WTC11 (cell line): ENCODE measurements at regions not wholly inside any gene's neighbourhood (a gene's known extent, or its start where the extent isn't known, plus 50 kb on each side); places are given as distances from the start of the nearest gene placed in this dataset.

Experiments used
- ATAC-seq: fragments of 200-7000 bp; cut with Tn5 transposase; 2 replicates; pipeline ENCODE4 v1.10.0; 2021; ENCODE audit warnings: mild to moderate bottlenecking, moderate library complexity
- CTCF ChIA-PET: fragments of 300-600 bp; sonication (Branson Sonifier 250); formaldehyde crosslinking; loops from one replicate; lab custom pipeline; 2021; ENCODE audit warnings: antibody characterized with exemption; lab: Charles Lee
- POLR2A ChIA-PET: fragments of 350-600 bp; sonication (Branson Sonifier 250); formaldehyde crosslinking; loops from one replicate; lab custom pipeline; 2021; ENCODE audit warnings: antibody characterized with exemption; lab: Charles Lee
- DNase-seq: peaks from one replicate; pipeline ENCODE4 v3.0.0; 2021; ENCODE audit warnings: low spot score
- H3K27ac Mint-ChIP-seq: 2 replicates; pipeline ENCODE4 v1.8.0; 2021; ENCODE audit warnings: mixed read lengths
- H3K27me3 Mint-ChIP-seq: 2 replicates; pipeline ENCODE4 v1.8.0; 2021; ENCODE audit warnings: low read depth, mild to moderate bottlenecking, moderate library complexity, mixed read lengths
- H3K36me3 Mint-ChIP-seq: 2 replicates; pipeline ENCODE4 v1.8.0; 2021; ENCODE audit warnings: mixed read lengths
- H3K4me1 Mint-ChIP-seq: 2 replicates; pipeline ENCODE4 v1.8.0; 2022; ENCODE audit warnings: mixed read lengths
- H3K4me3 Mint-ChIP-seq: 2 replicates; pipeline ENCODE4 v1.8.0; 2021; ENCODE audit warnings: mild to moderate bottlenecking, moderate library complexity, mixed read lengths
- H3K9me3 Mint-ChIP-seq: 2 replicates; pipeline ENCODE4 v1.8.0; 2021; ENCODE audit warnings: mixed read lengths
- EMX1 ChIP-seq: fragments of 250-450 bp; sonication (Bioruptor Pico); IDR thresholded peaks from 2 replicates; pipeline ENCODE4 v1.8.0; 2021; ENCODE audit warnings: mild to moderate bottlenecking
- FOXJ3 ChIP-seq: sonication (generic); formaldehyde crosslinking; IDR thresholded peaks from 2 replicates; pipeline ENCODE4 v1.9.0; 2021; ENCODE audit warnings: missing genetic modification reagents, mild to moderate bottlenecking, borderline replicate concordance
- GABPB1 ChIP-seq: sonication (generic); formaldehyde crosslinking; IDR thresholded peaks from 2 replicates; pipeline ENCODE4 v1.8.1; 2023; ENCODE audit warnings: mild to moderate bottlenecking, missing genetic modification reagents
- GTF2I ChIP-seq: fragments of 250-450 bp; sonication (Bioruptor Pico); conservative IDR thresholded peaks from 2 replicates; pipeline ENCODE4 v1.4.0; 2021; ENCODE audit warnings: mild to moderate bottlenecking
- HMGA2 ChIP-seq: fragments of 250-450 bp; sonication (Bioruptor Pico); IDR thresholded peaks from 2 replicates; pipeline ENCODE4 v1.4.0; 2021; ENCODE audit warnings: mild to moderate bottlenecking, moderate library complexity
- IRF2 ChIP-seq: sonication (generic); formaldehyde crosslinking; IDR thresholded peaks from 2 replicates; pipeline ENCODE4 v1.8.0; 2022; ENCODE audit warnings: low read depth, missing genetic modification reagents, borderline replicate concordance
- NFATC4 ChIP-seq: fragments of 250-450 bp; sonication (Bioruptor Pico); IDR thresholded peaks from 2 replicates; pipeline ENCODE4 v1.9.0; 2021; ENCODE audit warnings: mild to moderate bottlenecking
- NFYB ChIP-seq: sonication (generic); formaldehyde crosslinking; conservative IDR thresholded peaks from 2 replicates; pipeline ENCODE4 v1.8.0; 2022; ENCODE audit warnings: low read depth, missing genetic modification reagents
- TEAD4 ChIP-seq: sonication (generic); formaldehyde crosslinking; IDR thresholded peaks from 2 replicates; pipeline ENCODE4 v1.8.0; 2022; ENCODE audit warnings: mild to moderate bottlenecking, missing genetic modification reagents
- ZNF232 ChIP-seq: sonication (generic); formaldehyde crosslinking; IDR thresholded peaks from 2 replicates; pipeline ENCODE4 v1.8.0; 2022; ENCODE audit warnings: mild to moderate bottlenecking, missing genetic modification reagents
- ZNF263 ChIP-seq: sonication (generic); formaldehyde crosslinking; IDR thresholded peaks from 2 replicates; pipeline ENCODE4 v1.8.1; 2022; ENCODE audit warnings: low read depth, mild to moderate bottlenecking, moderate library complexity, missing genetic modification reagents
- TF ChIP-seq, protein P1 (sequence below): sonication (generic); formaldehyde crosslinking; IDR thresholded peaks from 2 replicates; pipeline ENCODE4 v1.8.0; 2023; ENCODE audit warnings: missing genetic modification reagents, mild to moderate bottlenecking, borderline replicate concordance
- TF ChIP-seq, protein P2 (sequence below): sonication (generic); formaldehyde crosslinking; conservative IDR thresholded peaks from 2 replicates; pipeline ENCODE4 v1.8.1; 2023; ENCODE audit warnings: mild to moderate bottlenecking, low read depth, missing genetic modification reagents, moderate library complexity
- TF ChIP-seq, protein P3 (sequence below): sonication (generic); formaldehyde crosslinking; IDR thresholded peaks from 2 replicates; pipeline ENCODE4 v1.8.1; 2022; ENCODE audit warnings: mild to moderate bottlenecking, moderate library complexity, missing genetic modification reagents
- TF ChIP-seq, protein P4 (sequence below): fragments of 250-450 bp; sonication (Bioruptor Pico); IDR thresholded peaks from 2 replicates; pipeline ENCODE4 v1.8.0; 2021; ENCODE audit warnings: mild to moderate bottlenecking
- TF ChIP-seq, protein P5 (sequence below): sonication (generic); formaldehyde crosslinking; IDR thresholded peaks from 2 replicates; pipeline ENCODE4 v1.8.1; 2022; ENCODE audit warnings: missing genetic modification reagents, borderline replicate concordance
- TF ChIP-seq, protein P6 (sequence below): sonication (generic); formaldehyde crosslinking; conservative IDR thresholded peaks from 2 replicates; pipeline ENCODE4 v1.8.1; 2022; ENCODE audit warnings: mild to moderate bottlenecking, missing genetic modification reagents
- TF ChIP-seq, protein P7 (sequence below): fragments of 250-450 bp; sonication (Bioruptor Pico); IDR thresholded peaks from 2 replicates; pipeline ENCODE4 v1.9.0; 2021; ENCODE audit warnings: mild to moderate bottlenecking, borderline replicate concordance
- TF ChIP-seq, protein P8 (sequence below): fragments of 250-450 bp; sonication (Bioruptor Pico); IDR thresholded peaks from 2 replicates; pipeline ENCODE4 v1.9.0; 2021; ENCODE audit warnings: moderate library complexity, mild to moderate bottlenecking, inconsistent platforms, borderline replicate concordance

DNA sequence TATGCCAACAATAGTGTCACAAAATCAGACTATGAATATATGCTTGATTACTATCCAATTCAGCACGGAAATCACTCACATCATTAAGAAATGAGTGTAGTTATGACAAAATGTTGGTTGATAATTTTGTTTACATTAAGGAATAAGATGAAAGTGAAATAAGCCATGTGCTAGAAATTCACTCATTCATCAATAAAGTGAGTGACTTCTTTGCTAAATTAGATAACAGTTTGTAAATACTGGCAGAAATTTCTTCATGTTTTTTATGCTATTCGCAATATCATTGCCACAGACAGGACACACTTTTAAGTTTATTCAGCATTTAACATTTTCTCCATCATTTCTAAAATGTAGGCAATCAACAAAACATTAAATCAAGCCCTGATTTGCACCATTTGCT, 147.5 kb upstream of the FSCB start (continued):
- TF ChIP-seq, protein P1, sequence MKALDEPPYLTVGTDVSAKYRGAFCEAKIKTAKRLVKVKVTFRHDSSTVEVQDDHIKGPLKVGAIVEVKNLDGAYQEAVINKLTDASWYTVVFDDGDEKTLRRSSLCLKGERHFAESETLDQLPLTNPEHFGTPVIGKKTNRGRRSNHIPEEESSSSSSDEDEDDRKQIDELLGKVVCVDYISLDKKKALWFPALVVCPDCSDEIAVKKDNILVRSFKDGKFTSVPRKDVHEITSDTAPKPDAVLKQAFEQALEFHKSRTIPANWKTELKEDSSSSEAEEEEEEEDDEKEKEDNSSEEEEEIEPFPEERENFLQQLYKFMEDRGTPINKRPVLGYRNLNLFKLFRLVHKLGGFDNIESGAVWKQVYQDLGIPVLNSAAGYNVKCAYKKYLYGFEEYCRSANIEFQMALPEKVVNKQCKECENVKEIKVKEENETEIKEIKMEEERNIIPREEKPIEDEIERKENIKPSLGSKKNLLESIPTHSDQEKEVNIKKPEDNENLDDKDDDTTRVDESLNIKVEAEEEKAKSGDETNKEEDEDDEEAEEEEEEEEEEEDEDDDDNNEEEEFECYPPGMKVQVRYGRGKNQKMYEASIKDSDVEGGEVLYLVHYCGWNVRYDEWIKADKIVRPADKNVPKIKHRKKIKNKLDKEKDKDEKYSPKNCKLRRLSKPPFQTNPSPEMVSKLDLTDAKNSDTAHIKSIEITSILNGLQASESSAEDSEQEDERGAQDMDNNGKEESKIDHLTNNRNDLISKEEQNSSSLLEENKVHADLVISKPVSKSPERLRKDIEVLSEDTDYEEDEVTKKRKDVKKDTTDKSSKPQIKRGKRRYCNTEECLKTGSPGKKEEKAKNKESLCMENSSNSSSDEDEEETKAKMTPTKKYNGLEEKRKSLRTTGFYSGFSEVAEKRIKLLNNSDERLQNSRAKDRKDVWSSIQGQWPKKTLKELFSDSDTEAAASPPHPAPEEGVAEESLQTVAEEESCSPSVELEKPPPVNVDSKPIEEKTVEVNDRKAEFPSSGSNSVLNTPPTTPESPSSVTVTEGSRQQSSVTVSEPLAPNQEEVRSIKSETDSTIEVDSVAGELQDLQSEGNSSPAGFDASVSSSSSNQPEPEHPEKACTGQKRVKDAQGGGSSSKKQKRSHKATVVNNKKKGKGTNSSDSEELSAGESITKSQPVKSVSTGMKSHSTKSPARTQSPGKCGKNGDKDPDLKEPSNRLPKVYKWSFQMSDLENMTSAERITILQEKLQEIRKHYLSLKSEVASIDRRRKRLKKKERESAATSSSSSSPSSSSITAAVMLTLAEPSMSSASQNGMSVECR, result no peak
- TF ChIP-seq TEAD4 (CRISPR knock-in tag), result no peak
- TF ChIP-seq GABPB1 (CRISPR knock-in tag), result no peak
- TF ChIP-seq, protein P2, sequence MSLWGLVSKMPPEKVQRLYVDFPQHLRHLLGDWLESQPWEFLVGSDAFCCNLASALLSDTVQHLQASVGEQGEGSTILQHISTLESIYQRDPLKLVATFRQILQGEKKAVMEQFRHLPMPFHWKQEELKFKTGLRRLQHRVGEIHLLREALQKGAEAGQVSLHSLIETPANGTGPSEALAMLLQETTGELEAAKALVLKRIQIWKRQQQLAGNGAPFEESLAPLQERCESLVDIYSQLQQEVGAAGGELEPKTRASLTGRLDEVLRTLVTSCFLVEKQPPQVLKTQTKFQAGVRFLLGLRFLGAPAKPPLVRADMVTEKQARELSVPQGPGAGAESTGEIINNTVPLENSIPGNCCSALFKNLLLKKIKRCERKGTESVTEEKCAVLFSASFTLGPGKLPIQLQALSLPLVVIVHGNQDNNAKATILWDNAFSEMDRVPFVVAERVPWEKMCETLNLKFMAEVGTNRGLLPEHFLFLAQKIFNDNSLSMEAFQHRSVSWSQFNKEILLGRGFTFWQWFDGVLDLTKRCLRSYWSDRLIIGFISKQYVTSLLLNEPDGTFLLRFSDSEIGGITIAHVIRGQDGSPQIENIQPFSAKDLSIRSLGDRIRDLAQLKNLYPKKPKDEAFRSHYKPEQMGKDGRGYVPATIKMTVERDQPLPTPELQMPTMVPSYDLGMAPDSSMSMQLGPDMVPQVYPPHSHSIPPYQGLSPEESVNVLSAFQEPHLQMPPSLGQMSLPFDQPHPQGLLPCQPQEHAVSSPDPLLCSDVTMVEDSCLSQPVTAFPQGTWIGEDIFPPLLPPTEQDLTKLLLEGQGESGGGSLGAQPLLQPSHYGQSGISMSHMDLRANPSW (CRISPR knock-in tag), result no peak
- TF ChIP-seq HMGA2, result no peak
- TF ChIP-seq, protein P3, sequence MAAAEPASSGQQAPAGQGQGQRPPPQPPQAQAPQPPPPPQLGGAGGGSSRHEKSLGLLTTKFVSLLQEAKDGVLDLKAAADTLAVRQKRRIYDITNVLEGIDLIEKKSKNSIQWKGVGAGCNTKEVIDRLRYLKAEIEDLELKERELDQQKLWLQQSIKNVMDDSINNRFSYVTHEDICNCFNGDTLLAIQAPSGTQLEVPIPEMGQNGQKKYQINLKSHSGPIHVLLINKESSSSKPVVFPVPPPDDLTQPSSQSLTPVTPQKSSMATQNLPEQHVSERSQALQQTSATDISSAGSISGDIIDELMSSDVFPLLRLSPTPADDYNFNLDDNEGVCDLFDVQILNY, result no peak

DNA sequence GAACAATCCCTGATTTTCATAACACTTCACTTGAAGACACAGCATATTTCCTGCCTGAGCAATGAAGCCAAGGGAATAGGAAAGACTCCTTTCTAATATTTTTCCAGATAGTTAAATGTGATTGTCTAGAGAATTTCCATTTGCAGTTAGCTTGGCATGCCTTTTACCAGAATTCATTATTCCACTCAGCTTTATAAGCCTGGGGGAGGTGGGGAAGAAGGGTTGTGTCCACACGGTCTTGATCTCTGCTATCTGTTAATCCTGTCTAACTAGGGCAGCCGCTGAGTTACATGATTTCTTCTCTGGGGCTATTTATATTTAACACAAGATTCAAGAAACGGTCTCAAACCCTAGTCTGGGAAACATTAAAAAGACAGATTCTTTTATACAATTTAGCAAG, 146.6 kb upstream of the FSCB start:
- TF ChIP-seq, protein P4, sequence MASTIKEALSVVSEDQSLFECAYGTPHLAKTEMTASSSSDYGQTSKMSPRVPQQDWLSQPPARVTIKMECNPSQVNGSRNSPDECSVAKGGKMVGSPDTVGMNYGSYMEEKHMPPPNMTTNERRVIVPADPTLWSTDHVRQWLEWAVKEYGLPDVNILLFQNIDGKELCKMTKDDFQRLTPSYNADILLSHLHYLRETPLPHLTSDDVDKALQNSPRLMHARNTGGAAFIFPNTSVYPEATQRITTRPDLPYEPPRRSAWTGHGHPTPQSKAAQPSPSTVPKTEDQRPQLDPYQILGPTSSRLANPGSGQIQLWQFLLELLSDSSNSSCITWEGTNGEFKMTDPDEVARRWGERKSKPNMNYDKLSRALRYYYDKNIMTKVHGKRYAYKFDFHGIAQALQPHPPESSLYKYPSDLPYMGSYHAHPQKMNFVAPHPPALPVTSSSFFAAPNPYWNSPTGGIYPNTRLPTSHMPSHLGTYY (CRISPR knock-in tag), result no peak
- TF ChIP-seq, protein P5, sequence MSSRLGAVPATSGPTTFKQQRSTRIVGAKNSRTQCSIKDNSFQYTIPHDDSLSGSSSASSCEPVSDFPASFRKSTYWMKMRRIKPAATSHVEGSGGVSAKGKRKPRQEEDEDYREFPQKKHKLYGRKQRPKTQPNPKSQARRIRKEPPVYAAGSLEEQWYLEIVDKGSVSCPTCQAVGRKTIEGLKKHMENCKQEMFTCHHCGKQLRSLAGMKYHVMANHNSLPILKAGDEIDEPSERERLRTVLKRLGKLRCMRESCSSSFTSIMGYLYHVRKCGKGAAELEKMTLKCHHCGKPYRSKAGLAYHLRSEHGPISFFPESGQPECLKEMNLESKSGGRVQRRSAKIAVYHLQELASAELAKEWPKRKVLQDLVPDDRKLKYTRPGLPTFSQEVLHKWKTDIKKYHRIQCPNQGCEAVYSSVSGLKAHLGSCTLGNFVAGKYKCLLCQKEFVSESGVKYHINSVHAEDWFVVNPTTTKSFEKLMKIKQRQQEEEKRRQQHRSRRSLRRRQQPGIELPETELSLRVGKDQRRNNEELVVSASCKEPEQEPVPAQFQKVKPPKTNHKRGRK, result no peak
- TF ChIP-seq, protein P6, sequence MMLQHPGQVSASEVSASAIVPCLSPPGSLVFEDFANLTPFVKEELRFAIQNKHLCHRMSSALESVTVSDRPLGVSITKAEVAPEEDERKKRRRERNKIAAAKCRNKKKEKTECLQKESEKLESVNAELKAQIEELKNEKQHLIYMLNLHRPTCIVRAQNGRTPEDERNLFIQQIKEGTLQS (CRISPR knock-in tag), result no peak
- TF ChIP-seq NFATC4 (CRISPR knock-in tag), result no peak
- TF ChIP-seq GTF2I (CRISPR knock-in tag), result no peak
- TF ChIP-seq FOXJ3, result no peak
- ChIA-PET POLR2A (no interaction called here), CTCF (no interaction called here)
- DNase-seq (no peak), ATAC-seq (no peak)
- Mint-ChIP-seq H3K36me3 (no peaks in the 10 kb centered on the region), H3K4me3 (no peak overlapping the region), H3K27ac (no peak overlapping the region), H3K27me3 (no peaks in the 10 kb centered on the region), H3K9me3 (no peaks in the 10 kb centered on the region), H3K4me1 (no peaks in the 10 kb centered on the region)

DNA sequence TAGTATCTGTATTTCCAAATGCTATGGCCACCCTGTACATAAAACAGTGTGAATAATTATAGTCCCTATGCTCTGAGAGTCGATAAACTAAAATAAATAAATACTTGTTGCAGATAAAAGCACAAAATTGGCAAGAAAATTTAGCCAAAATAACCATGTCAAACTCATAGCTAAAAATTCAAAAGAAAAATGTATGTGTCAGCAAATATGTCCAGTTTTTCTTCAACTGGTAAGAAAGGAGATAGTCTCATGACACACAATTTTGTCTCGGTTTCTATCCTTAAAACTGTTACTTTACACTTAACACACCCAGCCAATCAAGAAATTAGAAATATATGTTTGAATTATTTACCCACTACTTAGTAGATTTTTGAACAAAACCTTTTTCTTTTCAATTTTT, 145.6 kb upstream of the FSCB start:
- ChIA-PET POLR2A (no interaction called here), CTCF (no interaction called here)
- ATAC-seq (no peak), DNase-seq (no peak)
- no peaks in the 10 kb centered on the region for H3K36me3 Mint-ChIP-seq
- H3K4me3 Mint-ChIP-seq, result no peak overlapping the region
- no peaks in the 10 kb centered on the region for H3K9me3 Mint-ChIP-seq
- no peak overlapping the region for H3K27ac Mint-ChIP-seq
- H3K27me3 Mint-ChIP-seq, result no peaks in the 10 kb centered on the region
- no peaks in the 10 kb centered on the region for H3K4me1 Mint-ChIP-seq
- TF ChIP-seq EMX1 (CRISPR knock-in tag), result no peak
- TF ChIP-seq ZNF263 (CRISPR knock-in tag), result no peak
- TF ChIP-seq NFYB (CRISPR knock-in tag), result no peak
- TF ChIP-seq, protein P7, sequence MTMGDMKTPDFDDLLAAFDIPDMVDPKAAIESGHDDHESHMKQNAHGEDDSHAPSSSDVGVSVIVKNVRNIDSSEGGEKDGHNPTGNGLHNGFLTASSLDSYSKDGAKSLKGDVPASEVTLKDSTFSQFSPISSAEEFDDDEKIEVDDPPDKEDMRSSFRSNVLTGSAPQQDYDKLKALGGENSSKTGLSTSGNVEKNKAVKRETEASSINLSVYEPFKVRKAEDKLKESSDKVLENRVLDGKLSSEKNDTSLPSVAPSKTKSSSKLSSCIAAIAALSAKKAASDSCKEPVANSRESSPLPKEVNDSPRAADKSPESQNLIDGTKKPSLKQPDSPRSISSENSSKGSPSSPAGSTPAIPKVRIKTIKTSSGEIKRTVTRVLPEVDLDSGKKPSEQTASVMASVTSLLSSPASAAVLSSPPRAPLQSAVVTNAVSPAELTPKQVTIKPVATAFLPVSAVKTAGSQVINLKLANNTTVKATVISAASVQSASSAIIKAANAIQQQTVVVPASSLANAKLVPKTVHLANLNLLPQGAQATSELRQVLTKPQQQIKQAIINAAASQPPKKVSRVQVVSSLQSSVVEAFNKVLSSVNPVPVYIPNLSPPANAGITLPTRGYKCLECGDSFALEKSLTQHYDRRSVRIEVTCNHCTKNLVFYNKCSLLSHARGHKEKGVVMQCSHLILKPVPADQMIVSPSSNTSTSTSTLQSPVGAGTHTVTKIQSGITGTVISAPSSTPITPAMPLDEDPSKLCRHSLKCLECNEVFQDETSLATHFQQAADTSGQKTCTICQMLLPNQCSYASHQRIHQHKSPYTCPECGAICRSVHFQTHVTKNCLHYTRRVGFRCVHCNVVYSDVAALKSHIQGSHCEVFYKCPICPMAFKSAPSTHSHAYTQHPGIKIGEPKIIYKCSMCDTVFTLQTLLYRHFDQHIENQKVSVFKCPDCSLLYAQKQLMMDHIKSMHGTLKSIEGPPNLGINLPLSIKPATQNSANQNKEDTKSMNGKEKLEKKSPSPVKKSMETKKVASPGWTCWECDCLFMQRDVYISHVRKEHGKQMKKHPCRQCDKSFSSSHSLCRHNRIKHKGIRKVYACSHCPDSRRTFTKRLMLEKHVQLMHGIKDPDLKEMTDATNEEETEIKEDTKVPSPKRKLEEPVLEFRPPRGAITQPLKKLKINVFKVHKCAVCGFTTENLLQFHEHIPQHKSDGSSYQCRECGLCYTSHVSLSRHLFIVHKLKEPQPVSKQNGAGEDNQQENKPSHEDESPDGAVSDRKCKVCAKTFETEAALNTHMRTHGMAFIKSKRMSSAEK, result no peak
- TF ChIP-seq, protein P8, sequence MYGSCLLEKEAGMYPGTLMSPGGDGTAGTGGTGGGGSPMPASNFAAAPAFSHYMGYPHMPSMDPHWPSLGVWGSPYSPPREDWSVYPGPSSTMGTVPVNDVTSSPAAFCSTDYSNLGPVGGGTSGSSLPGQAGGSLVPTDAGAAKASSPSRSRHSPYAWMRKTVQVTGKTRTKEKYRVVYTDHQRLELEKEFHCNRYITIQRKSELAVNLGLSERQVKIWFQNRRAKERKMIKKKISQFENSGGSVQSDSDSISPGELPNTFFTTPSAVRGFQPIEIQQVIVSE, result no peak
- no peak for TF ChIP-seq ZNF232 (CRISPR knock-in tag)
- TF ChIP-seq IRF2, result no peak
